Prostate gland (tissue), 2 donors: ENCODE measurements at regions not wholly inside any gene's neighbourhood (a gene's known extent, or its start where the extent isn't known, plus 50 kb on each side); places are given as distances from the start of the nearest gene placed in this dataset.

ENCODE experiments used
- POLR2A ChIP-seq: fragments of 450-650 bp; IDR thresholded peaks from one replicate; pipeline ENCODE4 v1.6.1; 2016; ENCODE audit warnings: antibody characterized with exemption, mild to moderate bottlenecking
- TF ChIP-seq, protein P1 (sequence below), 4 experiments: fragments of 200-600 bp in 2 of 4; fragments of 450-650 bp in 2 of 4; sonication (generic) in 2 of 4; IDR thresholded peaks; 1 replicate in 3 of 4; 2 replicates in 1 of 4; pipeline ENCODE4 v1.5.1; 2016 to 2019; ENCODE audit warnings: antibody characterized with exemption in 4 of 4, mild to moderate bottlenecking in 2 of 4, moderate library complexity in 2 of 4

DNA sequence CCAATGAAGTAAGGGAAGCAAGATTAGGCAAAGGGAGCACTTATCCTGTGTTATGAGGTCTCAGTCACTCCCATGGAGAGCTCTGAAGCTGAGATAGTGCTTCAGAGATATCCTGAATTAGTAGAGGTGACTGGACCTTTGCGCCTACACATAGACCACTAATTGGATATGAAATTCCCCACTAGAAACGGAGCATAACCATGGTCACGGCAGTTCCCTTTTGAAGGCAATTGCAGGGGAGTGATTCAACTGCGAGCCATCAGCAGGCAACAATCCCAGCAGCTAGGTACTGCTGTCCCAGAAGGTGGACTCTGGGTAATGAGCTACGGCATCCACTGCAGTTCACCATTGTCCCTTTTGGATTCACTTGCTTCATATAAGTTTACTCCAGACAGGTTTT is 267.7 kb upstream of the RASA1 start:
- TF ChIP-seq, protein P1, sequence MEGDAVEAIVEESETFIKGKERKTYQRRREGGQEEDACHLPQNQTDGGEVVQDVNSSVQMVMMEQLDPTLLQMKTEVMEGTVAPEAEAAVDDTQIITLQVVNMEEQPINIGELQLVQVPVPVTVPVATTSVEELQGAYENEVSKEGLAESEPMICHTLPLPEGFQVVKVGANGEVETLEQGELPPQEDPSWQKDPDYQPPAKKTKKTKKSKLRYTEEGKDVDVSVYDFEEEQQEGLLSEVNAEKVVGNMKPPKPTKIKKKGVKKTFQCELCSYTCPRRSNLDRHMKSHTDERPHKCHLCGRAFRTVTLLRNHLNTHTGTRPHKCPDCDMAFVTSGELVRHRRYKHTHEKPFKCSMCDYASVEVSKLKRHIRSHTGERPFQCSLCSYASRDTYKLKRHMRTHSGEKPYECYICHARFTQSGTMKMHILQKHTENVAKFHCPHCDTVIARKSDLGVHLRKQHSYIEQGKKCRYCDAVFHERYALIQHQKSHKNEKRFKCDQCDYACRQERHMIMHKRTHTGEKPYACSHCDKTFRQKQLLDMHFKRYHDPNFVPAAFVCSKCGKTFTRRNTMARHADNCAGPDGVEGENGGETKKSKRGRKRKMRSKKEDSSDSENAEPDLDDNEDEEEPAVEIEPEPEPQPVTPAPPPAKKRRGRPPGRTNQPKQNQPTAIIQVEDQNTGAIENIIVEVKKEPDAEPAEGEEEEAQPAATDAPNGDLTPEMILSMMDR (IDR thresholded peaks at IDR 0.05): no peak
- TF ChIP-seq POLR2A: no peak
